ENCODE measurements at regions not wholly inside any gene's neighbourhood (a gene's known extent, or its start where the extent isn't known, plus 50 kb on each side); places are given as distances from the start of the nearest gene placed in this dataset.

GRCh38 chr16:9256196-9256595 lies 164.8 kb downstream of the HAPSTR1 start:
- DNase-seq = no peak

GRCh38 chr16:9257843-9258242 lies 166.4 kb downstream of the HAPSTR1 start:
- DNase-seq = no peak

GRCh38 chr16:9258423-9259051 lies 167.1 kb downstream of the HAPSTR1 start:
- no peak for DNase-seq

DNA sequence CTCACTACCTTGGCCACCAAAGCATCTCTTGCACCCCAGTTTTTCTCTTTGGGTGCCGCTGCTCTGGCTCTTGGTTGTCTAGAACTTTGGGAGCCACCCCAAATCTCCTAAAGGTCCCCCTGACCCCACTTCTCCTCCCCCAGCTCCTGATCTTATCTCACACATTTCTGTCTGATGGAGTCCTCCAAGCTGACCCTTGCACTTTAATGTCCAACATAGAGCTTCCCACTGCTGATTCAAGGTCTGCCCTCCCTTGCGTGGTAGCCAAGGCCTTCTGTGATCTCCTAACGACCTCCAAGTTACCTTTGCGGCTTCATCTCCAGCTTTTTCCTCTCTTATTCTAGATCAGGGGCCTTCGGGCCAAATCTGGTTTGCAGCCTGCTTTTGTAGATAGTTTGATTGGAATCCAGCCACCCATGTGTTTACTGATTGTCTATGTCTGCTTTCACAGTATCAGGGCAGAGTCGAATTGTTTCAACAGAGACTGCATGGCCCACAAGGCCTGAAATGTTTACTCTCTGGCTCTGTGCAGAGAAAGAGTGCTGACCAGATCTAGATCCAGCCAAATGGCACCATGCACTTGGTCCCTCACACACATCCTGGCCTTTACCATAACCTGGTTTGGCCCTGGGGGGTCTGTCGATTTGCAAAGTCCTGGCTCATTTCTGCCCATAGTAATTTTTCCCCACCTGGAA lies 168.6 kb downstream of the HAPSTR1 start:
- DNase-seq = no peak

DNA sequence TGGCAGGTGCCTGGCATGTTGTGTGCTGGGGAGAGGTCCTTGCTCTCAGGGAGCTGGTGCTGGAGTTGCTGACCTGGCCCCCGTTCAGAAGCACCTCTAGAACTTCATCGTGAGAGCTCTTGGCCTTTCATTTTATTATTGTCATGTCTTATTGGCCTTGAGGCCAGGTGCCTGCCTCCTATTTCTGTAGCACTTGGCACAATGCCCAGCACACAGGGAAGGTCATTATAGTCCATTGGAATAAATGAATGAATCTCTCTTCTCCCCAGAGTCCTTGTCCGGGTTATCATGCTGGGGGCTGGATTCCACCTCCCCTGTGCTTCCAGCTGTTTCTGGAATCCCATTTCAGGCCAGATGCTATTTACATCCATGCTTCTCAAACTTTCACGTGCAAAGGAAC lies 169.2 kb downstream of the HAPSTR1 start:
- DNase-seq = no peak

GRCh38 chr16:9261376-9261775 lies 169.9 kb downstream of the HAPSTR1 start:
- DNase-seq = no peak

DNA sequence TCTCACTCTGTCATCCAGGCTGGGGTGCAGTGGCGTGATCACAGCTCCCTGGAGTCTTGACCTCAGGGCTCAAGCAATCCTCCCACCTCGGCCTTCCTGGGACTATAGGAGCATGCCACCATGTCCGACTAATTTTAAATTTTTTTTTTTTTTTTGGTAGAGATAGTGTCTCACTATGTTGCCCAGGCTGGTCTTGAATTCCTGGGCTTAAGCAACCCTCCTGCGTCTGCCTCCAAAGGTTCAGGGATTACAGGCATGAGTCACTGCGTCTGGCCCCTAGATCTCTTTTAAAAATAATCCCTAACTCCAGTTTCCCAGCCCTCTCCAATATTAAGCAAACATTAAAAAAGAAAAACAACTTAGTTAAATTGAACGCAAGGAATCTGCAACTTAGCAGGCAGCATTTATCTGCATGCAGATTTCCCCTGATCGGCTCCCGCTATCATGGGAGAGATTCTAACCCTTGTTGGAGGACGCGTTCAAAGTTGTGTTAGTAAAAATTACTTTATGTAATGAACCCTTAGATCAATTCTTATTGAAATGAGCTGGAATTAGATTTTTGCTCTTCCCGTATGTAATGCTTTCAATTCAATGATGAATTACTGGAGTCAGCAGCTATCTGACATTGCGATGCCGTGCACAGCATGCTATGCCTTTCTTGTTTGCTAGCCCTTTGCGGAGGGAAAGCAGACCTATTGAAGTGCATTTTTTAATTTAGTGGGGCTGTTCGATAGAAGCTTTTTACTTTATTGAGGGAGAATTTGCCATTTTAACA lies 171.7 kb downstream of the HAPSTR1 start:
- no peak for DNase-seq

GRCh38 chr16:9264067-9264466 lies 172.6 kb downstream of the HAPSTR1 start:
- no peak for DNase-seq

DNA sequence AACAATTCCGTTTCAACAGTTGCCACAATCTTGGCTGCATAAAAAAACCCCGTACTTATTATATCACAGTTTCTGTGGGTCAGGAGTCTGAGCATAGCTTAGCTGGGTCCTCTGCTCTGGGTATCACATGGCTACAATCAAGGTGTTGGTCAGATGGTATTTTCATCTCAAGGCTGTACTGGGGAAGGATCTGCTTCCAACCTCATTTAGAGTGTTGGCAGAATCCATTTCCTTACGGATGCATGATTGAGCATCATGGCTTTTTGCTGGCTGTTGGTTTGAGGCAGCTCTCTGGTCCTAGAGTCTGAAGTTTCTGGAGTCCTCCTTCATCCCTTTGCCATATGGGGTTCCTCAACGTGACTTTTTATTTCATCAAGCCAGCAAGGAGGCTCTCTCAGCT lies 177.0 kb downstream of the HAPSTR1 start:
- no peak for DNase-seq

- no peak for DNase-seq
These were observed 179.0 kb downstream of the HAPSTR1 start for GRCh38 chr16:9270424-9270823.

- DNase-seq = no peak
These were observed 179.5 kb downstream of the HAPSTR1 start for GRCh38 chr16:9270941-9271340.

DNA sequence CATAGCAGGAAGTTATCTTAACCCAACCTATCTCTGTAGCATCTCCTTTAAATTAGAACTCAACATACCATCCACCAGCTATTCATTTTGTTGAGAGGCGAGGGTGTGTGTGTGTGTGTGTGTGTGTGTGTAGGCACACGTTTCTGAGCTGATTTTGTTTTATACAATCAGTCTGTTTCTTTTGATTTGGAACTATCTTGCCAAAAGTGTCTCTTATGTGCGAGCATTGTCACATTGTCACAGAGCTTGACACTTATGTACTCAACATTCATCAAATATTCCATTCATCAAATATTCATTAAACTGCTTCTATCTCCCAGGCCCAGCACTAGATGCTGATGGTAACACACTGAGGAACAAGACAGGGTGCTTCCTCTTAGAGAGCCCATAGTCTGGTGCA lies 180.4 kb downstream of the HAPSTR1 start:
- DNase-seq = no peak

GRCh38 chr16:9275377-9275776 lies 183.9 kb downstream of the HAPSTR1 start:
- DNase-seq = no peak

DNA sequence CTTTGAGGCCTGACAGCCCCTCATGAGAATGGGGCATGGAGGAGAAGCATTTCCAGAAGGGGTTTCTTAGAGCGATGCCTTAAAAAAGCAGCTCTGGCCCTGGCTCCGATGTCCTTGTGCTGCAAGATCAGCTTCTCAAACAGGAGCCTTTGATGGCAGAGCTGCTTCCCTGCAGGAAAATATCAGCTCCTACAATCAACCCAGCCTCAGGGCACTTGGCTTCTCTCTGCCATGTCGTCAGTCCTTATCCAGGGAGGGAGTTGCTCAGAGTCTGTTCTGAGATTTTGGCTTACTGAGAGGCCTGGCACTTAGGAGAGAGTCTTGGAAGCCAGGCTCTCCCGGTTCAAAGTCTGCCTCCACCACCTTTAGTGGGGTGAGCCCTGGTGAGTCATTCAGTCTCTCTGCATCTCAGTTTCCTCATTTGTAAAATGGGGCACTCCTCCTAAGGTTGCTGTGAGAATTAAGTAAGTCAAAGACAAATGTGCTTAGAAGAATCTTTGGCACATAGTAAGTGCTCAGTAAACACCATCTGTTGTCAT lies 184.4 kb downstream of the HAPSTR1 start:
- DNase-seq = no peak

GRCh38 chr16:9279291-9280068 lies 188.0 kb downstream of the HAPSTR1 start:
- no peak for DNase-seq

- DNase-seq = no peak
These were observed 188.6 kb downstream of the HAPSTR1 start for GRCh38 chr16:9280069-9280466.

- DNase-seq = no peak
These were observed 195.5 kb downstream of the HAPSTR1 start for GRCh38 chr16:9286930-9287329.

GRCh38 chr16:9296271-9296590 lies 204.8 kb downstream of the HAPSTR1 start:
- DNase-seq = no peak

GRCh38 chr16:9297437-9298113 lies 206.1 kb downstream of the HAPSTR1 start:
- DNase-seq = no peak

DNA sequence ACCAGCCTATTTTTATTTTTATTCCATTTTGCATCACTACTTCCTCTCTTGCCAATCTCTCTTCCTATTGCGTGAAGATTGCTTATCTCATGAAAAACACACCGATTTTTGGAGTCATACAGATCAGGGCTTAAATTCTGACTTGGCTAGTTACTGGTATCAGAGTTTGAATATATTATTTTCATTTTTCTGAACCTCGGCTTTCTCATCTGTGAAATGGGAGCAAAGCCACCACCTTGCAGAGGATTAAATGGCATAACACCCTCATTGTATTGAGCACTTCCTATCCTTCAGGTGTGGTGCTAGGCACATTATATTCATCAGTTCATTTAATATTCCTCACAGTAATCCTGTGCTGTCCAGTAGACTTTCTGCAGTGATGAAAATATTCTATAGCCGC lies 208.8 kb downstream of the HAPSTR1 start:
- no peak for DNase-seq

- DNase-seq = no peak
These were observed 210.6 kb downstream of the HAPSTR1 start for GRCh38 chr16:9302072-9302471.

DNA sequence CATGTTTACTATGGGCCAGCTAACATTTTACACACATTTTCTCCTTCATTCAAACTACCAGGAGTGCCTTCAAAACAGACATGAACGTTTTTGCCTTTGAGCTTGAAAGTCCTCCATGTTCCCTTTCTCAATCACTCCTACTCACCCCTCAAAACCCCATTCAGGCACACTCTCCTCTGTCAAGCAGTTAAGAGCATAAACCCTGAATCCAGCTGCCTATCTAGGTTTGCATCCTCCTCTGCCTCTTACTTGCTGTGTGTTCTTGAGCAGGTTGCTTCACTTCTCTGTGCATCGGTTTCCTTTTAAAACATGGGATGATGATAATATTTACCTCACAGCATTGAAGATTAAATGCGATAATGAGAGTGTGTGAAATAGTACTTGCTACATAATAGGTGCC lies 215.3 kb downstream of the HAPSTR1 start:
- no peak for DNase-seq

- no peak for DNase-seq
These were observed 216.0 kb downstream of the HAPSTR1 start for GRCh38 chr16:9307446-9307845.

Measured in NCI-H1436 (cell line).